CD4-positive, alpha-beta T cell (primary cell): ENCODE measurements at regions not wholly inside any gene's neighbourhood (a gene's known extent, or its start where the extent isn't known, plus 50 kb on each side); places are given as distances from the start of the nearest gene placed in this dataset.

Experiments used
- ATAC-seq: fragments of 200-7000 bp; cut with Tn5 transposase; one replicate; pipeline ENCODE4 v1.10.0; 2022; ENCODE audit warnings: mild to moderate bottlenecking; ENCODE audit not compliant: poor library complexity
- CTCF ChIA-PET: fragments of 350-600 bp; sonication (Branson Sonifier 250); formaldehyde crosslinking; loops from one replicate; lab custom pipeline; 2021; ENCODE audit warnings: antibody characterized with exemption, inconsistent platforms; lab: Charles Lee
- POLR2A ChIA-PET: fragments of 350-600 bp; sonication (Branson Sonifier 250); formaldehyde crosslinking; loops from one replicate; lab custom pipeline; 2021; ENCODE audit warnings: antibody characterized with exemption, inconsistent platforms; lab: Charles Lee
- DNase-seq, 14 experiments: peaks; one replicate each; pipeline ENCODE4 v3.0.0-alpha.2; 2013 to 2020; ENCODE audit warnings: mixed read lengths in 2 of 14
- H3K27ac ChIP-seq, 2 donors: one replicate each; pipeline versions ENCODE4 v1.5.1 to v1.7.0; 2013; ENCODE audit warnings: low read length in 2 of 2, low read depth in 1 of 2, mild to moderate bottlenecking in 1 of 2
- H3K27me3 ChIP-seq, 2 experiments: 1 replicate in 1 of 2; 2 replicates in 1 of 2; pipeline versions ENCODE4 v1.6.1 to v1.7.0; 2013; ENCODE audit warnings: low read length in 2 of 2, control low read depth in 1 of 2, mild to moderate bottlenecking in 1 of 2, moderate library complexity in 1 of 2; ENCODE audit not compliant: insufficient read depth in 2 of 2, control insufficient read depth in 1 of 2
- H3K36me3 ChIP-seq: one replicate; pipeline ENCODE4 v1.6.1; 2013; ENCODE audit warnings: low read length, control low read depth; ENCODE audit not compliant: insufficient read depth
- H3K4me1 ChIP-seq: one replicate; pipeline ENCODE4 v1.6.1; 2013; ENCODE audit warnings: low read length, control low read depth; ENCODE audit not compliant: insufficient read depth
- H3K4me3 ChIP-seq: one replicate; pipeline ENCODE4 v1.5.1; 2013; ENCODE audit warnings: mild to moderate bottlenecking, low read length, moderate library complexity
- H3K9me3 ChIP-seq, 2 experiments: 1 replicate in 1 of 2; 2 replicates in 1 of 2; pipeline versions ENCODE4 v1.6.1 to v1.7.0; 2013; ENCODE audit warnings: low read length in 2 of 2, mild to moderate bottlenecking in 2 of 2, control low read depth in 1 of 2, moderate library complexity in 1 of 2; ENCODE audit not compliant: control insufficient read depth in 1 of 2, insufficient read depth in 1 of 2
- H3K27ac Mint-ChIP-seq: one replicate; pipeline ENCODE4 v1.8.0; 2020; ENCODE audit warnings: mixed read lengths
- H3K27me3 Mint-ChIP-seq: one replicate; pipeline ENCODE4 v1.8.0; 2021; ENCODE audit warnings: mixed read lengths
- H3K36me3 Mint-ChIP-seq: one replicate; pipeline ENCODE4 v1.8.0; 2021; ENCODE audit warnings: low read depth, mixed read lengths
- H3K4me1 Mint-ChIP-seq: one replicate; pipeline ENCODE4 v1.8.0; 2021; ENCODE audit warnings: low read depth, mixed read lengths
- H3K4me3 Mint-ChIP-seq: one replicate; pipeline ENCODE4 v1.8.0; 2020; ENCODE audit warnings: mild to moderate bottlenecking, mixed read lengths
- H3K9me3 Mint-ChIP-seq: one replicate; pipeline ENCODE4 v1.8.0; 2020; ENCODE audit warnings: mixed read lengths
- CTCF ChIP-seq: fragments of 200-600 bp; IDR thresholded peaks from one replicate; pipeline ENCODE4 v1.8.0; 2022; ENCODE audit warnings: antibody characterized with exemption, mild to moderate bottlenecking
- intact Hi-C, 2 experiments: fragments of 100-400 bp; cut with DNase I in 1 of 2; cut with micrococcal nuclease in 1 of 2; formaldehyde crosslinking; loops; one replicate each; pipeline versions ENCODE4 v1.15.1 to v1.9.0; 2023 to 2025; cut with DNase I, micrococcal nuclease

- H3K4me3 Mint-ChIP-seq = no peak overlapping the region
- no peak for TF ChIP-seq CTCF
- Histone ChIP-seq H3K36me3 (no peaks in the 10 kb centered on the region), H3K27me3 (no peaks in the 10 kb centered on the region), H3K27ac (no peak overlapping the region), H3K4me3 (no peak overlapping the region), H3K9me3 (peaks cover under 1 to 100% of the 10 kb centered on the region in 2 experiments), H3K4me1 (no peaks in the 10 kb centered on the region)
- ChIA-PET POLR2A (no interaction called here), CTCF (no interaction called here)
- H3K4me1 Mint-ChIP-seq = no peaks in the 10 kb centered on the region
- no peak overlapping the region for H3K27ac Mint-ChIP-seq
- no peaks in the 10 kb centered on the region for H3K27me3 Mint-ChIP-seq
- no peaks in the 10 kb centered on the region for H3K36me3 Mint-ChIP-seq
- intact Hi-C loops = no loop called here
- no peak for ATAC-seq
- H3K9me3 Mint-ChIP-seq = peaks cover 3% of the 10 kb centered on the region
- DNase-seq = no peak
These were observed 232.3 kb downstream of the SNRPN start for GRCh38 chr15:25186906-25187645.

GRCh38 chr15:25188051-25188450, 233.3 kb downstream of the SNRPN start:
- peaks cover 8 to 100% of the 10 kb centered on the region in 2 experiments for H3K9me3 ChIP-seq
- no peak for DNase-seq
- H3K36me3 Mint-ChIP-seq = no peaks in the 10 kb centered on the region

GRCh38 chr15:25188551-25189101, 233.8 kb downstream of the SNRPN start:
- no peak overlapping the region for H3K27ac Mint-ChIP-seq
- DNase-seq (no peak), ATAC-seq (no peak)
- intact Hi-C loops = no loop called here
- H3K4me3 Mint-ChIP-seq = no peak overlapping the region
- Histone ChIP-seq H3K4me1 (no peaks in the 10 kb centered on the region), H3K9me3 (peaks cover 8 to 100% of the 10 kb centered on the region in 2 experiments), H3K4me3 (no peak overlapping the region), H3K27me3 (no peaks in the 10 kb centered on the region), H3K27ac (no peak overlapping the region), H3K36me3 (no peaks in the 10 kb centered on the region)
- no peaks in the 10 kb centered on the region for H3K27me3 Mint-ChIP-seq
- H3K36me3 Mint-ChIP-seq = no peaks in the 10 kb centered on the region
- H3K9me3 Mint-ChIP-seq = peaks cover 6% of the 10 kb centered on the region
- H3K4me1 Mint-ChIP-seq = no peaks in the 10 kb centered on the region
- ChIA-PET POLR2A (no interaction called here), CTCF (no interaction called here)
- TF ChIP-seq CTCF = no peak

More at GRCh38 chr15:25188051-25188450, 233.3 kb downstream of the SNRPN start:
- no peaks in the 10 kb centered on the region for H3K27me3 Mint-ChIP-seq
- no peak overlapping the region for H3K4me3 Mint-ChIP-seq
- H3K36me3 ChIP-seq = no peaks in the 10 kb centered on the region
- H3K9me3 Mint-ChIP-seq = peaks cover 4% of the 10 kb centered on the region
- no peak for TF ChIP-seq CTCF
- ChIA-PET POLR2A (no interaction called here), CTCF (no interaction called here)
- no peak for ATAC-seq
- H3K27ac Mint-ChIP-seq = no peak overlapping the region
- no peaks in the 10 kb centered on the region for H3K27me3 ChIP-seq
- no peaks in the 10 kb centered on the region for H3K4me1 ChIP-seq
- H3K27ac ChIP-seq = no peak overlapping the region
- H3K4me1 Mint-ChIP-seq = no peaks in the 10 kb centered on the region
- no peak overlapping the region for H3K4me3 ChIP-seq
- intact Hi-C loops = no loop called here
